DOHH2 (cell line): ENCODE measurements at regions not wholly inside any gene's neighbourhood (a gene's known extent, or its start where the extent isn't known, plus 50 kb on each side); places are given as distances from the start of the nearest gene placed in this dataset.

ENCODE experiments used
- EZH2phosphoT487 ChIP-seq: fragments of 200-600 bp; sonication (generic); IDR thresholded peaks from 2 replicates; pipeline ENCODE4 v1.6.1; 2017; ENCODE audit warnings: borderline replicate concordance, mild to moderate bottlenecking, antibody characterized with exemption, low read length, moderate library complexity, mixed read lengths
- TF ChIP-seq, protein P1 (sequence below): fragments of 200-600 bp; sonication (generic); IDR thresholded peaks from one replicate; pipeline ENCODE4 v1.5.1; 2014; ENCODE audit warnings: antibody characterized with exemption, mild to moderate bottlenecking, low read depth, low read length; ENCODE audit not compliant: poor library complexity, severe bottlenecking

DNA sequence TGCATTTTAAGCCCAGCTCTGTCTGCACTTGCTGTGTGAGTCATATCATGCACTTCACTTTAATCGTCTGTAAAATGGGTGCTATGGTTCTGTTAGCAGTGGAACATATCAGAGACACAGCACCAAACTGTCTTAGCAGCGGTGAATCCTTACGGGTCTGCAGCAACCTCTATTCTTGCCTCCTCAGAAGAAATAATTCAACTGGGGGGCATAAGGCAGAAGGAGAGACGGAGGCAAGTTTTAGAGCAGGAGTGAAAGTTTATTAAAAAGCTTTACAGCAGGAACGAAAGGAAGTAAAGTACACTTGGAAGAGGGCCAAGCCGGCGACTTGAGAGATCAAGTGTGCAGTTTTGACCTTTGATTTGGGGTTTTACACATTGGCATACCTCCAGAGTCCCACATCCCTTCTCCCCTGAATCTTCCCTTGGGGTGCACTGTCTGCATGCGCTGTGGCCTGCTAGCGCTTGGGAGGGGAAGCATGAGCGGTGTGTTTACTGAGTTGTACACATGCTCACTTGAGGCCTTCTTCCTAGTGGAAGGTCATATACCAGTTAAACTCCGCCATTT lies 109.8 kb downstream of the DDX1 start:
- TF ChIP-seq, protein P1, sequence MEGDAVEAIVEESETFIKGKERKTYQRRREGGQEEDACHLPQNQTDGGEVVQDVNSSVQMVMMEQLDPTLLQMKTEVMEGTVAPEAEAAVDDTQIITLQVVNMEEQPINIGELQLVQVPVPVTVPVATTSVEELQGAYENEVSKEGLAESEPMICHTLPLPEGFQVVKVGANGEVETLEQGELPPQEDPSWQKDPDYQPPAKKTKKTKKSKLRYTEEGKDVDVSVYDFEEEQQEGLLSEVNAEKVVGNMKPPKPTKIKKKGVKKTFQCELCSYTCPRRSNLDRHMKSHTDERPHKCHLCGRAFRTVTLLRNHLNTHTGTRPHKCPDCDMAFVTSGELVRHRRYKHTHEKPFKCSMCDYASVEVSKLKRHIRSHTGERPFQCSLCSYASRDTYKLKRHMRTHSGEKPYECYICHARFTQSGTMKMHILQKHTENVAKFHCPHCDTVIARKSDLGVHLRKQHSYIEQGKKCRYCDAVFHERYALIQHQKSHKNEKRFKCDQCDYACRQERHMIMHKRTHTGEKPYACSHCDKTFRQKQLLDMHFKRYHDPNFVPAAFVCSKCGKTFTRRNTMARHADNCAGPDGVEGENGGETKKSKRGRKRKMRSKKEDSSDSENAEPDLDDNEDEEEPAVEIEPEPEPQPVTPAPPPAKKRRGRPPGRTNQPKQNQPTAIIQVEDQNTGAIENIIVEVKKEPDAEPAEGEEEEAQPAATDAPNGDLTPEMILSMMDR = no peak
- no peak for TF ChIP-seq EZH2phosphoT487
